Uterus (tissue), 2 donors: ENCODE measurements at regions not wholly inside any gene's neighbourhood (a gene's known extent, or its start where the extent isn't known, plus 50 kb on each side); places are given as distances from the start of the nearest gene placed in this dataset.

Experiments
- POLR2A ChIP-seq, 2 donors: fragments of 450-650 bp; IDR thresholded peaks; one replicate each; pipeline ENCODE4 v1.6.1; 2016; ENCODE audit warnings: antibody characterized with exemption in 2 of 2, mild to moderate bottlenecking in 1 of 2, moderate library complexity in 1 of 2
- TF ChIP-seq, protein P1 (sequence below), 4 experiments: fragments of 200-600 bp in 2 of 4; fragments of 450-650 bp in 2 of 4; sonication (generic) in 2 of 4; IDR thresholded peaks; one replicate each; pipeline ENCODE4 v1.5.1; 2016 to 2019; ENCODE audit warnings: antibody characterized with exemption in 4 of 4, mild to moderate bottlenecking in 2 of 4, moderate library complexity in 1 of 4

DNA sequence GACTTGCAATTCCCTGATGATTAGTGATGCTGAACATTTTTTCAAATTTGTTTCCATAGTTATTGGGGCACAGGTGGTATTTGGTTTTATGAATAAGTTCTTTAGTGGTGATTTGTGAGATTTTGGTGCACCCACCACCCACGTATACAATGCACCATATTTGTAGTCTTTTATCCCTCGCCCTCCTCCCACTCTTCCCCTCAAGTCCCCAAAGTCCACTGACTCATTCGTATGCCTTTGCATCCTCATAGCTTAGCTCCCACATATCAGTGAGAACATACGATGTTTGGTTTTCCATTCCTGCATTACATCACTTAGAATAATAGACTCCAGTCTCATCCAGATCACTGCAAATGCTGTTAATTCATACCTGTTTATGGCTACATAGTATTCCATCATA, 167.3 kb downstream of the MYLK4 start:
- TF ChIP-seq, protein P1, sequence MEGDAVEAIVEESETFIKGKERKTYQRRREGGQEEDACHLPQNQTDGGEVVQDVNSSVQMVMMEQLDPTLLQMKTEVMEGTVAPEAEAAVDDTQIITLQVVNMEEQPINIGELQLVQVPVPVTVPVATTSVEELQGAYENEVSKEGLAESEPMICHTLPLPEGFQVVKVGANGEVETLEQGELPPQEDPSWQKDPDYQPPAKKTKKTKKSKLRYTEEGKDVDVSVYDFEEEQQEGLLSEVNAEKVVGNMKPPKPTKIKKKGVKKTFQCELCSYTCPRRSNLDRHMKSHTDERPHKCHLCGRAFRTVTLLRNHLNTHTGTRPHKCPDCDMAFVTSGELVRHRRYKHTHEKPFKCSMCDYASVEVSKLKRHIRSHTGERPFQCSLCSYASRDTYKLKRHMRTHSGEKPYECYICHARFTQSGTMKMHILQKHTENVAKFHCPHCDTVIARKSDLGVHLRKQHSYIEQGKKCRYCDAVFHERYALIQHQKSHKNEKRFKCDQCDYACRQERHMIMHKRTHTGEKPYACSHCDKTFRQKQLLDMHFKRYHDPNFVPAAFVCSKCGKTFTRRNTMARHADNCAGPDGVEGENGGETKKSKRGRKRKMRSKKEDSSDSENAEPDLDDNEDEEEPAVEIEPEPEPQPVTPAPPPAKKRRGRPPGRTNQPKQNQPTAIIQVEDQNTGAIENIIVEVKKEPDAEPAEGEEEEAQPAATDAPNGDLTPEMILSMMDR (IDR thresholded peaks at IDR 0.05), result no peak
- no peak for TF ChIP-seq POLR2A (IDR thresholded peaks at IDR 0.05)
